ENCODE measurements at regions not wholly inside any gene's neighbourhood (a gene's known extent, or its start where the extent isn't known, plus 50 kb on each side); places are given as distances from the start of the nearest gene placed in this dataset.

- ChIA-PET CTCF (interaction anchor here (0.7 kb wide), 1 partner anchor 340 kb away, joined by 5 read pairs; no protein-coding TSS in a partner anchor), POLR2A (ENCODE audit: unreplicated experiment) (no interaction called here)
- H3F3A ChIP-seq (ENCODE audit: insufficient read depth, low read depth): no peaks in the 10 kb centered on the region
- DNase-seq: no peak
- H3K9me3 ChIP-seq (ENCODE audit: insufficient read depth, low read depth): no peaks in the 10 kb centered on the region
- intact Hi-C loops (cut with micrococcal nuclease; ENCODE audit: unreplicated experiment): no loop called here
- TF ChIP-seq CTCF (conservative IDR thresholded peaks at IDR 0.05): no peak
- TF ChIP-seq EZH2 (IDR thresholded peaks at IDR 0.05; ENCODE audit: low read depth): no peak
- no peak overlapping the region for H2AFZ ChIP-seq
- no peaks in the 10 kb centered on the region for H3K4me1 ChIP-seq (replicated peaks; ENCODE audit: insufficient read depth)
- no TSS peak for BruUV-seq (replicated peaks)
- H3K4me3 ChIP-seq: no peak overlapping the region
- no peaks in the 10 kb centered on the region for H4K20me1 ChIP-seq (ENCODE audit: insufficient read depth)
- H3K9me2 ChIP-seq (ENCODE audit: insufficient read depth): no peaks in the 10 kb centered on the region
- no peaks in the 10 kb centered on the region for H3K36me3 ChIP-seq (ENCODE audit: low read depth)
- H3K27ac ChIP-seq: no peak overlapping the region
- no peak overlapping the region for H3K4me2 ChIP-seq
- H3K79me2 ChIP-seq (ENCODE audit: low read depth): no peaks in the 10 kb centered on the region
- peaks cover 42% of the 10 kb centered on the region for H3K27me3 ChIP-seq (ENCODE audit: insufficient read depth, low read depth)
Measured at GRCh38 chr9:121589986-121590385, 61.4 kb upstream of the DAB2IP start.

GRCh38 chr9:121592265-121592664, 59.2 kb upstream of the DAB2IP start:
- Histone ChIP-seq H3K4me2 (no peak overlapping the region), H3K79me2 (ENCODE audit: low read depth) (no peaks in the 10 kb centered on the region), H3K9me3 (ENCODE audit: insufficient read depth, low read depth) (no peaks in the 10 kb centered on the region), H4K20me1 (ENCODE audit: insufficient read depth) (no peaks in the 10 kb centered on the region), H3K27me3 (ENCODE audit: insufficient read depth, low read depth) (peaks cover 42% of the 10 kb centered on the region), H3K4me1 (replicated peaks; ENCODE audit: insufficient read depth) (peaks cover 7% of the 10 kb centered on the region; the same call in 1 of the 2 replicates), H3K27ac (no peak overlapping the region), H3K9me2 (ENCODE audit: insufficient read depth) (no peaks in the 10 kb centered on the region), H3F3A (ENCODE audit: insufficient read depth, low read depth) (peaks cover 12% of the 10 kb centered on the region; the same call in 1 of the 2 replicates), H2AFZ (no peak overlapping the region), H3K36me3 (ENCODE audit: low read depth) (no peaks in the 10 kb centered on the region), H3K4me3 (no peak overlapping the region)
- no TSS peak for BruUV-seq (replicated peaks)
- no peak for DNase-seq
- ChIA-PET POLR2A (ENCODE audit: unreplicated experiment) (no interaction called here), CTCF (no interaction called here)
- intact Hi-C loops (cut with micrococcal nuclease; ENCODE audit: unreplicated experiment): no loop called here
- no peak for TF ChIP-seq EZH2 (IDR thresholded peaks at IDR 0.05; ENCODE audit: low read depth)
- no peak for TF ChIP-seq CTCF (conservative IDR thresholded peaks at IDR 0.05)

- Histone ChIP-seq H3K4me2 (no peak overlapping the region), H3K9me2 (ENCODE audit: insufficient read depth) (no peaks in the 10 kb centered on the region), H3K4me1 (replicated peaks; ENCODE audit: insufficient read depth) (peaks cover 14% of the 10 kb centered on the region), H3K79me2 (ENCODE audit: low read depth) (no peaks in the 10 kb centered on the region), H3K4me3 (no peak overlapping the region), H3K36me3 (ENCODE audit: low read depth) (no peaks in the 10 kb centered on the region), H3K27ac (no peak overlapping the region), H4K20me1 (ENCODE audit: insufficient read depth) (no peaks in the 10 kb centered on the region), H3F3A (ENCODE audit: insufficient read depth, low read depth) (peaks cover 20% of the 10 kb centered on the region), H3K27me3 (ENCODE audit: insufficient read depth, low read depth) (peaks cover 34% of the 10 kb centered on the region), H2AFZ (no peak overlapping the region), H3K9me3 (ENCODE audit: insufficient read depth, low read depth) (no peaks in the 10 kb centered on the region)
- TF ChIP-seq CTCF (conservative IDR thresholded peaks at IDR 0.05) (no peak), EZH2 (IDR thresholded peaks at IDR 0.05; ENCODE audit: low read depth) (no peak)
- ChIA-PET POLR2A (ENCODE audit: unreplicated experiment) (interaction anchor here (0.6 kb wide), 1 partner anchor 8 kb away, joined by 4 read pairs; no protein-coding TSS in a partner anchor), CTCF (no interaction called here)
- intact Hi-C loops (cut with micrococcal nuclease; ENCODE audit: unreplicated experiment): no loop called here
- no TSS peak for BruUV-seq (replicated peaks)
- DNase-seq: no peak
Measured at GRCh38 chr9:121593066-121593465, 58.4 kb upstream of the DAB2IP start.

Measured in PC-9 (cell line).